Neural cell (in vitro differentiated cells): ENCODE measurements at regions not wholly inside any gene's neighbourhood (a gene's known extent, or its start where the extent isn't known, plus 50 kb on each side); places are given as distances from the start of the nearest gene placed in this dataset.

Source experiments
- CTCF ChIP-seq: fragments of 450-650 bp; IDR thresholded peaks from 2 replicates; pipeline ENCODE4 v1.5.1; 2014; ENCODE audit warnings: antibody characterized with exemption, mild to moderate bottlenecking, moderate library complexity; ENCODE audit not compliant: poor library complexity, severe bottlenecking
- EP300 ChIP-seq: fragments of 450-650 bp; conservative IDR thresholded peaks from 2 replicates; pipeline ENCODE4 v1.6.1; 2014; ENCODE audit warnings: antibody characterized with exemption, mild to moderate bottlenecking, moderate library complexity; ENCODE audit not compliant: poor library complexity, severe bottlenecking
- EZH2 ChIP-seq: fragments of 200-600, 300-800 bp; shearing (Covaris generic), sonication (generic); IDR thresholded peaks from 2 replicates; pipeline ENCODE4 v1.6.1; 2014; ENCODE audit warnings: antibody characterized with exemption, low read length, borderline replicate concordance, mild to moderate bottlenecking; ENCODE audit not compliant: insufficient read depth, poor library complexity, severe bottlenecking
- MXI1 ChIP-seq: fragments of 450-650 bp; conservative IDR thresholded peaks from 2 replicates; pipeline ENCODE4 v1.6.1; 2014; ENCODE audit warnings: antibody characterized with exemption, mild to moderate bottlenecking; ENCODE audit not compliant: poor library complexity, severe bottlenecking
- POLR2AphosphoS5 ChIP-seq: IDR thresholded peaks from 2 replicates; pipeline ENCODE4 v1.6.1; 2012
- RAD21 ChIP-seq: fragments of 450-650 bp; conservative IDR thresholded peaks from 2 replicates; pipeline ENCODE4 v1.6.1; 2014; ENCODE audit warnings: antibody characterized with exemption, mild to moderate bottlenecking, moderate library complexity
- TAF1 ChIP-seq: IDR thresholded peaks from 2 replicates; pipeline ENCODE4 v1.6.1; 2012; ENCODE audit warnings: low read depth

- TF ChIP-seq MXI1 (no peak), TAF1 (no peak), CTCF (no peak), POLR2AphosphoS5 (peak; percentile 48), EZH2 (no peak), RAD21 (no peak), EP300 (peak; percentile 42)
Measured at GRCh38 chr11:115117956-115118493, 386.2 kb downstream of the CADM1 start.
